Ascending aorta (tissue), 2 donors: ENCODE measurements at regions not wholly inside any gene's neighbourhood (a gene's known extent, or its start where the extent isn't known, plus 50 kb on each side); places are given as distances from the start of the nearest gene placed in this dataset.
"Not testable (repeated sequence)": the region's sequence is repeated elsewhere in the genome, so short reads cannot be mapped to it uniquely, and the experiment has no call there.

Experiments
- DNase-seq, 2 donors: peaks; one replicate each; pipeline ENCODE4 v3.0.0-alpha.2; 2019; ENCODE audit warnings: low spot score in 2 of 2
- H3K27ac ChIP-seq, 2 donors: fragments of 200-600 bp; sonication (generic); one replicate each; pipeline ENCODE4 v1.5.1; 2016 to 2017; ENCODE audit warnings: mild to moderate bottlenecking in 1 of 2
- H3K27me3 ChIP-seq: fragments of 200-600 bp; sonication (generic); one replicate; pipeline ENCODE4 v1.5.1; 2017
- H3K36me3 ChIP-seq, 2 donors: fragments of 200-600 bp; sonication (generic); one replicate each; pipeline ENCODE4 v1.5.1; 2016
- H3K4me1 ChIP-seq, 2 donors: fragments of 200-600 bp; sonication (generic); one replicate each; pipeline ENCODE4 v1.5.1; 2016 to 2017; ENCODE audit warnings: mild to moderate bottlenecking in 1 of 2
- H3K4me3 ChIP-seq, 2 donors: fragments of 200-600 bp; sonication (generic); one replicate each; pipeline ENCODE4 v1.5.1; 2016 to 2017; ENCODE audit warnings: mild to moderate bottlenecking in 1 of 2
- H3K9me3 ChIP-seq, 2 donors: fragments of 200-600 bp; sonication (generic); one replicate each; pipeline ENCODE4 v1.5.1; 2016
- intact Hi-C: fragments of 100-400 bp; cut with DNase I; formaldehyde crosslinking; loops from one replicate; pipeline ENCODE4 v1.15.1; 2023
- TF ChIP-seq, protein P1 (sequence below), 3 experiments: fragments of 200-600 bp in 2 of 3; fragments of 450-650 bp in 1 of 3; sonication (generic) in 2 of 3; IDR thresholded peaks; one replicate each; pipeline ENCODE4 v1.5.1; 2016 to 2019; ENCODE audit warnings: antibody characterized with exemption in 3 of 3, mild to moderate bottlenecking in 1 of 3, moderate library complexity in 1 of 3

DNA sequence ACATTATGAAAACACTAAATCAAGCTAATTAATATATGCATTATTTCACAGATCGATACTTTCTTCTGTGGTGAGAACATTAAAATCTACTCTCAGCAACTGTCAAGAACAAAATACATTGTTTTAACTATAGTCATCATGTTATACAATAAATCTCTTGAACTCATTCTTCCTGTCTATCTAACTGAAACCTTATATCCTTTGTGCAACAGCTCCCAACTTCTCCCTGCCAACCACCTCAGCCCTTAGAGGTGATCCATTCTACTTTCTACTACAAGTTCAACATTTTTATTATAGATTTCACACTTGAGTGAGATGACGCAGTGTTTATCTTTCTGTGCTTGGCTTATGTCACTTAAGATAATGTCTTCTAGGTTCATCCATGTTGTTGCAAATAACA, 535.2 kb upstream of the CRIM1 start:
- TF ChIP-seq, protein P1, sequence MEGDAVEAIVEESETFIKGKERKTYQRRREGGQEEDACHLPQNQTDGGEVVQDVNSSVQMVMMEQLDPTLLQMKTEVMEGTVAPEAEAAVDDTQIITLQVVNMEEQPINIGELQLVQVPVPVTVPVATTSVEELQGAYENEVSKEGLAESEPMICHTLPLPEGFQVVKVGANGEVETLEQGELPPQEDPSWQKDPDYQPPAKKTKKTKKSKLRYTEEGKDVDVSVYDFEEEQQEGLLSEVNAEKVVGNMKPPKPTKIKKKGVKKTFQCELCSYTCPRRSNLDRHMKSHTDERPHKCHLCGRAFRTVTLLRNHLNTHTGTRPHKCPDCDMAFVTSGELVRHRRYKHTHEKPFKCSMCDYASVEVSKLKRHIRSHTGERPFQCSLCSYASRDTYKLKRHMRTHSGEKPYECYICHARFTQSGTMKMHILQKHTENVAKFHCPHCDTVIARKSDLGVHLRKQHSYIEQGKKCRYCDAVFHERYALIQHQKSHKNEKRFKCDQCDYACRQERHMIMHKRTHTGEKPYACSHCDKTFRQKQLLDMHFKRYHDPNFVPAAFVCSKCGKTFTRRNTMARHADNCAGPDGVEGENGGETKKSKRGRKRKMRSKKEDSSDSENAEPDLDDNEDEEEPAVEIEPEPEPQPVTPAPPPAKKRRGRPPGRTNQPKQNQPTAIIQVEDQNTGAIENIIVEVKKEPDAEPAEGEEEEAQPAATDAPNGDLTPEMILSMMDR (IDR thresholded peaks at IDR 0.05) = no peak
- no peak overlapping the region for H3K27ac ChIP-seq
- H3K4me1 ChIP-seq = no peaks in the 10 kb centered on the region
- no peaks in the 10 kb centered on the region for H3K27me3 ChIP-seq
- intact Hi-C loops = no loop called here
- DNase-seq = no peak
- H3K4me3 ChIP-seq = no peak overlapping the region
- no peaks in the 10 kb centered on the region for H3K36me3 ChIP-seq
- no peaks in the 10 kb centered on the region for H3K9me3 ChIP-seq

DNA sequence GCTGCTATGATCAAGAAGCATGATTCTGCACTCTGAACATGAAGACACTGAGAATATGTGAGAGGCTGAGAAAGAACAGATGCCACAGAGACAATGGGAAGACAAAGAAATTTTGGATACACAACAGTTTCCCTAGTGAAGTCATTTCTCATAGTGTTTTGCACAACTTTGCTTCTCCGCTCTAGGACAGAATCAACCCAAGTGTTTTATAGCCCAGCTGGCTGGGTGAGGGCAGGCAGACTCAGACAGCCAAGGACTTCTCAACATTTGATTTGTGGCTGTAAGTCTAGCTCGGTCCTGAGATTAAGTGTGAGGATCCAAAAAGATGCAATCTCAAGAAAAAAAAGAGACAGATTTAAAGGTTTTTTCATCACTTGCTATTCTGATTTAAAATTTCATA, 536.5 kb upstream of the CRIM1 start:
- H3K27me3 ChIP-seq = no peaks in the 10 kb centered on the region
- no peak for DNase-seq
- H3K4me3 ChIP-seq = no peak overlapping the region
- H3K36me3 ChIP-seq = no peaks in the 10 kb centered on the region
- TF ChIP-seq, protein P1 (IDR thresholded peaks at IDR 0.05) = no peak
- H3K27ac ChIP-seq = no peak overlapping the region
- no peaks in the 10 kb centered on the region for H3K4me1 ChIP-seq
- intact Hi-C loops = no loop called here
- H3K9me3 ChIP-seq = no peaks in the 10 kb centered on the region

DNA sequence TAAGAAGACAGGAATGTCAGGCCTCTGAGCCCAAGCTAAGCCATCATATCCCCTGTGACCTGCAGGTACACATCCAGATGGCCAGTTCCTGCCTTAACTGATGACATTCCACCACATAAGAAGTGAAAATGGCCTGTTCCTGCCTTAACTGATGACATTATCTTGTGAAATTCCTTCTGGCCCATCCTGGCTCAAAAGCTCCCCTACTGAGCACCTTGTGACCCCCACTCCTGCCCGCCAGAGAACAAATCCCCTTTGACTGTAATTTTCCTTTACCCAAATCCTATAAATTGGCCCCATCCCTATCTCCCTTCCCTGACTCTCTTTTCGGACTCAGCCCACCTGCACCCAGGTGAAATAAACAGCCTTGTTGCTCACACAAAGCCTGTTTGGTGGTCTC, 537.2 kb upstream of the CRIM1 start:
- H3K36me3 ChIP-seq, H3K9me3 ChIP-seq, H3K4me1 ChIP-seq, H3K27me3 ChIP-seq, intact Hi-C loops, H3K27ac ChIP-seq, DNase-seq, H3K4me3 ChIP-seq: not testable (repeated sequence)

DNA sequence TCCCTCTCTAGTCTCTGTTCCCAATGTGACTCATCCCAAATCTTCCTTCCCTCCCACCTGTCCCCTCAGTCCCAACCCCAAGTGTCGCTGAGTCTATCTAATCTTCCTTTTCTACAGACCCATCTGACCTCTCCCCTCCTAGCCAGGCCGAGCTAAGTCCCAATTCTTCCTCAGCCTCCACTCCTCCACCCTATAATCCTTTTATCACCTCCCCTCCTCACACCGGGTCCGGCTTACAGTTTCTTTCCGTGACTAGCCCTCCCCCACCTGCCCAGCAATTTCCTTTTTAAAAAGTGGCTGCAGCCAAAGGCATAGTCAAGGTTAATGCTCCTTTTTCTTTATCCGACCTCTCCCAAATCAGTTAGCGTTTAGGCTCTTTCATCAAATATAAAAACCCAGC, 541.0 kb upstream of the CRIM1 start:
- H3K36me3 ChIP-seq, H3K4me1 ChIP-seq, H3K9me3 ChIP-seq, H3K27me3 ChIP-seq, DNase-seq, H3K4me3 ChIP-seq, intact Hi-C loops, H3K27ac ChIP-seq: not testable (repeated sequence)

DNA sequence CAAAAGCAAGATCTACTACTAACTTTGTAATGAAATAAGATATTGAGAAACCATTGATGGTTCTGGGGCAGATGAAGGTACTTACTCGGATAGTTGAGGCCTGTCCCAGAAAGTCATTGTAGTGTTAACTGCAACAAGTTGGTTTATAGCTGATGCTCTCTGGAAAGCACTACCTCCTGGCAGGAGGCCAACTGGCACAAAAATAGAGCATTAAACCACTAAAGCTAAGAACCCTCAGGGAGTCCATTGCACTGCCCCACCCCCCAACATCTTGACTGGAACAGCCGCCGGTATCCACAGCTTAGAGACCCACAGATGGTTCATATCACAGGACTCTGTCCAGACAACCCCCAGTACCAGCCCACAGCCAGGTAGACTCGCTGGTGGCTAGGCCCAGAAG, 552.5 kb upstream of the CRIM1 start:
- Histone ChIP-seq H3K27ac (no peak overlapping the region), H3K9me3 (no peaks in the 10 kb centered on the region), H3K4me3 (no peak overlapping the region), H3K36me3 (no peaks in the 10 kb centered on the region), H3K27me3 (no peaks in the 10 kb centered on the region), H3K4me1 (no peaks in the 10 kb centered on the region)
- intact Hi-C loops = no loop called here
- DNase-seq = no peak
- TF ChIP-seq, protein P1 (IDR thresholded peaks at IDR 0.05) = no peak

DNA sequence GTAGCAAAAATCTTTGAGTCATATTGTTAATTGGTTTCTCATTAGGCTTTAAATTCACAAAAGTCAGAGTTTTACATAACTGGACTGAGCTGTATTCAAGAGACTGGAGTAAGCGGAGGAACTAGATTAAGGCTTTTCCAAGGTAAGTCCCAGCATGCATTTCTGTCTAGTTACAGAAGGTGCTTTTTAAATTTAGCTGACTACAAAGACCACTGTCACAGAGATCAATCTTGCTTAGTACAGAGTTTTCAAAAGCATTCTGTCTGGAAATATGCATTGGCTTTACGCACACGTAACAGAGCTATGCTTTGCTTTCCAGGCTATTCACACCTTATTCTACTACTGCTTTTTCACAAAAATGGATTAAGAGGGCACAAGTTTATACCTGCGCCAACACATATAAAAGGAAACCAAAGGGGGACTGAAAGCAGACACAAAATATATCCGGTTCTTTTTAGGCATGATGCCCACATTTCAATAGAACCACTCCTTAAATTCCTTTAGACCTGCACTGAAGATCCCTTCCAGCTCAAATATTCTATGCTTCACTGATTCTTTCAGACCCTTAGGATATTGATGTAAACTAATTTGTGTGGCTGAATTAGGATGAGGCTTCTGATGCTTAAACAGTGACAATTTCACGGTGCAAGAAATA, 560.7 kb upstream of the CRIM1 start:
- no peak overlapping the region for H3K27ac ChIP-seq
- H3K27me3 ChIP-seq = no peaks in the 10 kb centered on the region
- no peaks in the 10 kb centered on the region for H3K9me3 ChIP-seq
- TF ChIP-seq, protein P1 (IDR thresholded peaks at IDR 0.05) = no peak
- no peaks in the 10 kb centered on the region for H3K4me1 ChIP-seq
- H3K36me3 ChIP-seq = no peaks in the 10 kb centered on the region
- intact Hi-C loops = no loop called here
- no peak for DNase-seq
- H3K4me3 ChIP-seq = no peak overlapping the region

DNA sequence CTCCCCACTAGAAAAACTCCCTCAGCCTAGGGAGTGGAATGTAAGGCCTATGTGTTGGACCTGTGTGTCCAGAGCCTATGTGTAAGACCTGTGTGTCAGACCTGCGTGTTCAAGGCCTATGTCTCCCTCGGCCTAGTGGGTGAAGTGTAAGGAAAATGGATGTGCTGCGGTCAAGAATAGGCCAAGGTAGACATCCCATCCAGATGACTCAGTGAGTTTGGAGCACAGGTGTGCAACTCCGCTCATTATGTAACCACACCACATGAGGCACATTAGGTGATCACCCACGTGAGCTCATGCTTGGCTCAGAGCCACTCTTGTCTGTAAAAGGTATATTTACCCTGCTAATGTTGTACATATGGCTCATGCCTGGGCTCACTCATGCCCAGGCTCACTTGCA, 565.3 kb upstream of the CRIM1 start:
- no peak overlapping the region for H3K4me3 ChIP-seq
- H3K9me3 ChIP-seq = no peaks in the 10 kb centered on the region
- DNase-seq = no peak
- H3K36me3 ChIP-seq = no peaks in the 10 kb centered on the region
- H3K27me3 ChIP-seq = no peaks in the 10 kb centered on the region
- intact Hi-C loops = no loop called here
- H3K27ac ChIP-seq = no peak overlapping the region
- H3K4me1 ChIP-seq = no peaks in the 10 kb centered on the region
- TF ChIP-seq, protein P1 (IDR thresholded peaks at IDR 0.05) = no peak
